ENCODE measurements at regions not wholly inside any gene's neighbourhood (a gene's known extent, or its start where the extent isn't known, plus 50 kb on each side); places are given as distances from the start of the nearest gene placed in this dataset.

GRCh38 chr10:120666308-120666707, 184.9 kb upstream of the WDR11 start:
- H3K9me3 ChIP-seq (replicated peaks; ENCODE audit: insufficient read depth, low read length), result no peaks in the 10 kb centered on the region
- H3K27me3 ChIP-seq (replicated peaks; ENCODE audit: insufficient read depth, low read length), result no peaks in the 10 kb centered on the region
- no peak overlapping the region for H3K4me2 ChIP-seq (ENCODE audit: low read depth, low read length)
- no peaks in the 10 kb centered on the region for H3K79me2 ChIP-seq (ENCODE audit: low read length)
- DNase-seq, result no peak
- no peaks in the 10 kb centered on the region for H4K20me1 ChIP-seq (ENCODE audit: insufficient read depth, low read length)
- H3K36me3 ChIP-seq (replicated peaks; ENCODE audit: insufficient read depth, low read length), result no peaks in the 10 kb centered on the region
- H3K9ac ChIP-seq (ENCODE audit: low read length), result no peak overlapping the region
- no peaks in the 10 kb centered on the region for H3K9me2 ChIP-seq (replicated peaks; ENCODE audit: insufficient read depth, low read length)
- H3K4me3 ChIP-seq (ENCODE audit: low read length), result no peak overlapping the region
- no peak for TF ChIP-seq EZH2 (optimal IDR thresholded peaks at IDR 0.05; ENCODE audit: low read depth, low read length)
- no peak for TF ChIP-seq EZH2phosphoT487 (IDR thresholded peaks at IDR 0.05; ENCODE audit: low read length)
- TF ChIP-seq CTCF (IDR thresholded peaks at IDR 0.05; ENCODE audit: low read length), result no peak
- H3K27ac ChIP-seq (ENCODE audit: low read length), result no peak overlapping the region
- H3F3A ChIP-seq (ENCODE audit: insufficient read depth, low read length), result no peaks in the 10 kb centered on the region
- no peaks in the 10 kb centered on the region for H3K4me1 ChIP-seq (ENCODE audit: low read length)
- no peak overlapping the region for H2AFZ ChIP-seq (ENCODE audit: low read length)

GRCh38 chr10:120667276-120667675, 183.9 kb upstream of the WDR11 start:
- H4K20me1 ChIP-seq (ENCODE audit: insufficient read depth, low read length), result no peaks in the 10 kb centered on the region
- no peak overlapping the region for H3K27ac ChIP-seq (ENCODE audit: low read length)
- H3K79me2 ChIP-seq (ENCODE audit: low read length), result no peaks in the 10 kb centered on the region
- H3K27me3 ChIP-seq (replicated peaks; ENCODE audit: insufficient read depth, low read length), result no peaks in the 10 kb centered on the region
- H3F3A ChIP-seq (ENCODE audit: insufficient read depth, low read length), result no peaks in the 10 kb centered on the region
- no peaks in the 10 kb centered on the region for H3K9me3 ChIP-seq (replicated peaks; ENCODE audit: insufficient read depth, low read length)
- no peaks in the 10 kb centered on the region for H3K9me2 ChIP-seq (replicated peaks; ENCODE audit: insufficient read depth, low read length)
- no peak overlapping the region for H2AFZ ChIP-seq (ENCODE audit: low read length)
- H3K9ac ChIP-seq (ENCODE audit: low read length), result no peak overlapping the region
- H3K4me2 ChIP-seq (ENCODE audit: low read depth, low read length), result no peak overlapping the region
- no peak overlapping the region for H3K4me3 ChIP-seq (ENCODE audit: low read length)
- H3K36me3 ChIP-seq (replicated peaks; ENCODE audit: insufficient read depth, low read length), result no peaks in the 10 kb centered on the region
- H3K4me1 ChIP-seq (ENCODE audit: low read length), result no peaks in the 10 kb centered on the region
- TF ChIP-seq CTCF (IDR thresholded peaks at IDR 0.05; ENCODE audit: low read length) (no peak), EZH2 (optimal IDR thresholded peaks at IDR 0.05; ENCODE audit: low read depth, low read length) (no peak), EZH2phosphoT487 (IDR thresholded peaks at IDR 0.05; ENCODE audit: low read length) (no peak)
- DNase-seq, result no peak

GRCh38 chr10:120671491-120671890, 179.7 kb upstream of the WDR11 start:
- no peak for DNase-seq
- no peaks in the 10 kb centered on the region for H3K9me2 ChIP-seq (replicated peaks; ENCODE audit: insufficient read depth, low read length)
- no peak overlapping the region for H3K4me3 ChIP-seq (ENCODE audit: low read length)
- H3K27me3 ChIP-seq (replicated peaks; ENCODE audit: insufficient read depth, low read length), result no peaks in the 10 kb centered on the region
- H3K4me2 ChIP-seq (ENCODE audit: low read depth, low read length), result no peak overlapping the region
- H3K9ac ChIP-seq (ENCODE audit: low read length), result no peak overlapping the region
- H3K36me3 ChIP-seq (replicated peaks; ENCODE audit: insufficient read depth, low read length), result no peaks in the 10 kb centered on the region
- no peaks in the 10 kb centered on the region for H3K9me3 ChIP-seq (replicated peaks; ENCODE audit: insufficient read depth, low read length)
- no peaks in the 10 kb centered on the region for H3K4me1 ChIP-seq (ENCODE audit: low read length)
- no peak overlapping the region for H2AFZ ChIP-seq (ENCODE audit: low read length)
- H3K27ac ChIP-seq (ENCODE audit: low read length), result no peak overlapping the region
- H3K79me2 ChIP-seq (ENCODE audit: low read length), result no peaks in the 10 kb centered on the region
- no peaks in the 10 kb centered on the region for H3F3A ChIP-seq (ENCODE audit: insufficient read depth, low read length)
- no peaks in the 10 kb centered on the region for H4K20me1 ChIP-seq (ENCODE audit: insufficient read depth, low read length)
- TF ChIP-seq EZH2 (optimal IDR thresholded peaks at IDR 0.05; ENCODE audit: low read depth, low read length) (no peak), EZH2phosphoT487 (IDR thresholded peaks at IDR 0.05; ENCODE audit: low read length) (no peak), CTCF (IDR thresholded peaks at IDR 0.05; ENCODE audit: low read length) (no peak)
